Testis (tissue), 2 donors: ENCODE measurements at regions not wholly inside any gene's neighbourhood (a gene's known extent, or its start where the extent isn't known, plus 50 kb on each side); places are given as distances from the start of the nearest gene placed in this dataset.
"Not testable (repeated sequence)": the region's sequence is repeated elsewhere in the genome, so short reads cannot be mapped to it uniquely, and the experiment has no call there.

Source experiments
- DNase-seq: peaks from one replicate; pipeline ENCODE4 v3.0.0-alpha.2; 2019
- H3K27ac ChIP-seq, 2 donors: fragments of 200-600 bp; sonication (generic); one replicate each; pipeline ENCODE4 v1.5.1; 2019
- H3K27me3 ChIP-seq: fragments of 200-600 bp; sonication (generic); one replicate; pipeline ENCODE4 v1.5.1; 2019
- H3K36me3 ChIP-seq: fragments of 200-600 bp; sonication (generic); one replicate; pipeline ENCODE4 v1.5.1; 2017; ENCODE audit warnings: low read depth; ENCODE audit errors: missing control alignments
- H3K4me1 ChIP-seq: fragments of 200-600 bp; sonication (generic); one replicate; pipeline ENCODE4 v1.5.1; 2019
- H3K4me3 ChIP-seq, 2 donors: fragments of 200-600 bp; sonication (generic); one replicate each; pipeline ENCODE4 v1.5.1; 2017 to 2019
- H3K9me3 ChIP-seq: fragments of 200-600 bp; sonication (generic); one replicate; pipeline ENCODE4 v1.5.1; 2017
- POLR2A ChIP-seq: fragments of 450-650 bp; IDR thresholded peaks from one replicate; pipeline ENCODE4 v1.6.1; 2017; ENCODE audit warnings: antibody characterized with exemption, mild to moderate bottlenecking, moderate library complexity
- WGBS, 2 donors: methylation state at CpG; one replicate each; pipeline ENCODE4 v1.1.5; 2018; 5-methylcytosine and 5-hydroxymethylcytosine counted together
- intact Hi-C: fragments of 100-400 bp; cut with DNase I; formaldehyde crosslinking; loops from one replicate; pipeline ENCODE4 v1.15.1; 2023; ENCODE audit warnings: low total_unique reads
- TF ChIP-seq, protein P1 (sequence below), 3 experiments: fragments of 450-650 bp in 2 of 3; fragments of 200-600 bp in 1 of 3; sonication (generic) in 1 of 3; IDR thresholded peaks; one replicate each; pipeline ENCODE4 v1.5.1; 2016 to 2019; ENCODE audit warnings: antibody characterized with exemption in 3 of 3, mild to moderate bottlenecking in 2 of 3, moderate library complexity in 1 of 3

- no peaks in the 10 kb centered on the region for H3K36me3 ChIP-seq
- DNase-seq, result no peak
- H3K4me3 ChIP-seq, result no peak overlapping the region
- no peaks in the 10 kb centered on the region for H3K27me3 ChIP-seq
- no peaks in the 10 kb centered on the region for H3K9me3 ChIP-seq
- H3K4me1 ChIP-seq, result no peaks in the 10 kb centered on the region
- H3K27ac ChIP-seq, result no peak overlapping the region
- intact Hi-C loops, result no loop called here
- TF ChIP-seq, protein P1, sequence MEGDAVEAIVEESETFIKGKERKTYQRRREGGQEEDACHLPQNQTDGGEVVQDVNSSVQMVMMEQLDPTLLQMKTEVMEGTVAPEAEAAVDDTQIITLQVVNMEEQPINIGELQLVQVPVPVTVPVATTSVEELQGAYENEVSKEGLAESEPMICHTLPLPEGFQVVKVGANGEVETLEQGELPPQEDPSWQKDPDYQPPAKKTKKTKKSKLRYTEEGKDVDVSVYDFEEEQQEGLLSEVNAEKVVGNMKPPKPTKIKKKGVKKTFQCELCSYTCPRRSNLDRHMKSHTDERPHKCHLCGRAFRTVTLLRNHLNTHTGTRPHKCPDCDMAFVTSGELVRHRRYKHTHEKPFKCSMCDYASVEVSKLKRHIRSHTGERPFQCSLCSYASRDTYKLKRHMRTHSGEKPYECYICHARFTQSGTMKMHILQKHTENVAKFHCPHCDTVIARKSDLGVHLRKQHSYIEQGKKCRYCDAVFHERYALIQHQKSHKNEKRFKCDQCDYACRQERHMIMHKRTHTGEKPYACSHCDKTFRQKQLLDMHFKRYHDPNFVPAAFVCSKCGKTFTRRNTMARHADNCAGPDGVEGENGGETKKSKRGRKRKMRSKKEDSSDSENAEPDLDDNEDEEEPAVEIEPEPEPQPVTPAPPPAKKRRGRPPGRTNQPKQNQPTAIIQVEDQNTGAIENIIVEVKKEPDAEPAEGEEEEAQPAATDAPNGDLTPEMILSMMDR (IDR thresholded peaks at IDR 0.05), result no peak
- TF ChIP-seq POLR2A, result no peak
- 82 to 93% methylated on average over 4 of the region's 4 CpGs for WGBS, 2 donors
These were observed 74.9 kb downstream of the ACKR3 start for GRCh38 chr2:236644502-236644911.

DNA sequence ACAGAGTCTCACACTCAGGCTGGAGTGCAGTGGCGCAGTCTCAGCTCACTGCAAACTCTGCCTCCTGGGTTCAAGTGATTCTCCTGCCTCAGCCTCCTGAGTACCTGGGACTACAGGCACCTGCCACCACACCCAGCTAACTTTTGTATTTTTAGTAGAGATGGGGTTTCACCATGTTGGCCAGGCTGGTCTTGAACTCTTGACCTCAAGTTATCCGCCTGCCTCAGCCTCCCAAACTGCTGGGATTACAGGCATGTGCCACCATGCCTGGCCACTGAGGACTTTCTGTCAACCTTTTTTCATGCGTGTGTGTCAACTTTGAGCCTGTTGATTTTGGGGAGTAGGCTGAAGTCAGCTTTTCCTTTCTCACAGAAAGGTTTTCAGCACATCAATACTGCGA is 75.5 kb downstream of the ACKR3 start:
- H3K4me1 ChIP-seq, H3K9me3 ChIP-seq, H3K36me3 ChIP-seq, intact Hi-C loops, H3K4me3 ChIP-seq, H3K27me3 ChIP-seq, H3K27ac ChIP-seq, DNase-seq: not testable (repeated sequence)
- WGBS, 2 donors, result 90% methylated on average over 4 of the region's 4 CpGs

DNA sequence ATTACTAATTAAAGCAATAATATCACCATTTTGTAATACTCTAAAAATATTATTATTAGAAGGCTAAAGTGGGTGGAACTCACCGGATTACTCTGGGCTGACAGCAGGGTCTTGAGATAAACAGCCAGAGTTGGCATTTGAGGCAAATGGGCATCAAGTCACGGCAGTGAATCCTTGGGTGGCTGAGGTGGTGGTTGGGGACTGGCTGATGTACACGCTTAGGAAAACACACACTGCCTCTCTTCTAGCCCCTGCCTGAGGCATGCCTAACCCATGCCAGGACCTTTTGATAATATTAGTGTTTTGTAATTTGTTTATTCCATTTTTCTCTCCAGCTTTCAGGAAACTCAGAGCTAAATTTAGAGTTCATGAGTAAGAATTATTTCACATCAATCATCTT is 76.8 kb downstream of the ACKR3 start:
- Histone ChIP-seq H3K36me3 (no peaks in the 10 kb centered on the region), H3K4me3 (no peak overlapping the region), H3K9me3 (no peaks in the 10 kb centered on the region), H3K4me1 (no peaks in the 10 kb centered on the region), H3K27ac (no peak overlapping the region), H3K27me3 (no peaks in the 10 kb centered on the region)
- 81 to 86% methylated on average over 3 of the region's 3 CpGs for WGBS, 2 donors
- no peak for DNase-seq
- intact Hi-C loops, result no loop called here
- TF ChIP-seq POLR2A, result no peak
- TF ChIP-seq, protein P1 (IDR thresholded peaks at IDR 0.05), result no peak

DNA sequence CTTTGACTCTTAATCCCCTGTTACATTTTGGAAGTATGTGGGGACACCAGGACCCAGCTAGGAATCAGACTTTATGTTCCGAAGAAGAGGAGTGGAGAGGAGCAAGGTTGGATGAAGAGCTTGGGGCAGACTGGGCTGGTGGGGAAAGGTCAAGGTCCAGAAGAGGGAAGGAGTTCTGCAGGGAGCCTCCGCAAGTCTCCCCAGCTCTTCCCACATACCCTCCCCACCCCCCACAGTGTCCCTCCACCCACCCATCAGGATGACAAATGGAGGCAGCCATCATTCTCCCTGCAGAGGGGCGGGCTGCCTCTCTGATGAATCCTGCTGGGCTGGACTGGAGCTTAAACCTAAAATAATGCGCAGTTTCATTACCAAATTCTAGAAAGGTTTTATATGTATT is 77.2 kb downstream of the ACKR3 start:
- 84 to 92% methylated on average over 4 of the region's 4 CpGs for WGBS, 2 donors
- no peak for TF ChIP-seq POLR2A
- TF ChIP-seq, protein P1 (IDR thresholded peaks at IDR 0.05), result no peak
- no peaks in the 10 kb centered on the region for H3K4me1 ChIP-seq
- no peaks in the 10 kb centered on the region for H3K27me3 ChIP-seq
- no peaks in the 10 kb centered on the region for H3K9me3 ChIP-seq
- H3K36me3 ChIP-seq, result no peaks in the 10 kb centered on the region
- DNase-seq, result no peak
- H3K27ac ChIP-seq, result no peak overlapping the region
- intact Hi-C loops, result no loop called here
- H3K4me3 ChIP-seq, result no peak overlapping the region

DNA sequence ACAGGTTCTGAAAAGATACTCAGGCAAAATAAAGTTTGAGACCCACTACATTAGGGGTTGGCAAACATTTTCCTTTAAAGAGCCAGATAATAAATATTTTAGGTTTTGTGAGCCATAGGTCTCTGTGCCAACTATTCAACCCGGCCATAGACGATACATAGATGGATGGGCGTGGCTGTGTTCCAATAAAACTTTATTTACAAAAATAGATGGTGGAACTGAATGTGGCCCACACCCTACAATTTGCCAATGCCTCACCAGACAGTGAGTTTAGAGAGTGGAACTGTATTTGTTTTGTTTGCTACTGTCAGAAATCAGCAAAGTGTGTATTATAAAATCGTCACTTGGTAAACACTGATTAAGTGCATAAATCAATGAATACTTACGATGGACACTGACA is 78.0 kb downstream of the ACKR3 start:
- no peak for TF ChIP-seq POLR2A
- TF ChIP-seq, protein P1 (IDR thresholded peaks at IDR 0.05), result no peak
- Histone ChIP-seq H3K9me3 (no peaks in the 10 kb centered on the region), H3K27ac (no peak overlapping the region), H3K4me3 (no peak overlapping the region), H3K27me3 (no peaks in the 10 kb centered on the region), H3K36me3 (no peaks in the 10 kb centered on the region), H3K4me1 (no peaks in the 10 kb centered on the region)
- no peak for DNase-seq
- intact Hi-C loops, result no loop called here
- 82 to 90% methylated on average over 5 of the region's 5 CpGs for WGBS, 2 donors
